HCT116 (cell line): ENCODE measurements at regions not wholly inside any gene's neighbourhood (a gene's known extent, or its start where the extent isn't known, plus 50 kb on each side); places are given as distances from the start of the nearest gene placed in this dataset.

ENCODE experiments used
- ATAC-seq: fragments of 200-7000 bp; cut with Tn5 transposase; 2 replicates; pipeline ENCODE4 v1.9.1; 2020; ENCODE audit warnings: mild to moderate bottlenecking, moderate library complexity
- BruUV-seq: library from RNA; stranded (reverse); fragments of 400-500 nt; replicated peaks from 2 replicates; lab custom pipeline; 2021; lab: Mats Ljungman, UMichigan
- CTCF ChIA-PET: fragments of 300-600 bp; sonication (Branson Sonifier 250); formaldehyde crosslinking; loops from one replicate; lab custom pipeline; 2021; ENCODE audit warnings: antibody characterized with exemption; lab: Charles Lee
- POLR2A ChIA-PET: fragments of 300-600, 350-600 bp; sonication (Branson Sonifier 250); formaldehyde crosslinking; loops from one replicate; lab custom pipeline; 2021; ENCODE audit warnings: antibody characterized with exemption; lab: Charles Lee
- RAD21 ChIA-PET, 2 experiments: fragments of 300-600 bp; sonication (Branson Sonifier 250); formaldehyde crosslinking; loops; one replicate each; lab custom pipeline; 2023; ENCODE audit warnings: low total read pairs in 2 of 2; ENCODE audit not compliant: uncharacterized antibody in 2 of 2, unreplicated experiment in 2 of 2, low non-redundant PET in 1 of 2; lab: Charles Lee
- DNase-seq: peaks from one replicate; pipeline ENCODE4 v3.0.0-alpha.2; 2010; ENCODE audit warnings: low read depth, low spot score
- H2AFZ ChIP-seq: fragments of 200-600 bp; shearing (Covaris generic), sonication (generic); 2 replicates; pipeline ENCODE4 v1.6.1; 2017; ENCODE audit warnings: low read depth, mixed run types, mixed read lengths, antibody characterized with exemption, low read length; ENCODE audit not compliant: poor library complexity, severe bottlenecking
- H3K27ac ChIP-seq: 2 replicates; pipeline ENCODE4 v1.5.1; 2012; ENCODE audit warnings: low read depth, low read length
- H3K27me3 ChIP-seq: fragments of 200-600 bp; sonication (generic); 2 replicates; pipeline ENCODE4 v1.6.1; 2016; ENCODE audit warnings: mixed run types, low read length, mixed read lengths; ENCODE audit not compliant: insufficient read depth
- H3K36me3 ChIP-seq, 2 experiments: fragments of 200-500 bp in 1 of 2; fragments of 200-600 bp in 1 of 2; sonication (Bioruptor generic) in 1 of 2; sonication (generic) in 1 of 2; 2 replicates each; pipeline versions ENCODE4 v1.5.1 to v1.6.1; 2014 to 2016; ENCODE audit warnings: low read length in 2 of 2, inconsistent platforms in 1 of 2, mixed read lengths in 1 of 2, mixed run types in 1 of 2; ENCODE audit not compliant: insufficient read depth in 2 of 2, control insufficient read depth in 1 of 2
- H3K4me1 ChIP-seq, 2 experiments: fragments of 200-600 bp in 1 of 2; sonication (generic) in 1 of 2; 2 replicates each; pipeline versions ENCODE4 v1.5.1 to v1.6.1; 2012 to 2017; ENCODE audit warnings: low read length in 2 of 2, inconsistent platforms in 1 of 2, mild to moderate bottlenecking in 1 of 2, mixed read lengths in 1 of 2, mixed run types in 1 of 2, moderate library complexity in 1 of 2; ENCODE audit not compliant: insufficient read depth in 2 of 2, control insufficient read depth in 1 of 2
- H3K4me2 ChIP-seq: fragments of 200-600 bp; sonication (generic); 2 replicates; pipeline ENCODE4 v1.6.1; 2017; ENCODE audit warnings: mixed run types, low read length, mixed read lengths
- H3K4me3 ChIP-seq, 2 experiments: fragments of 200-600 bp in 1 of 2; sonication (generic) in 1 of 2; replicated peaks in 1 of 2; 2 replicates each; pipeline ENCODE4 v1.5.1; 2011 to 2016; ENCODE audit warnings: low read length in 2 of 2, control low read depth in 1 of 2, low read depth in 1 of 2, mild to moderate bottlenecking in 1 of 2, mixed read lengths in 1 of 2, mixed run types in 1 of 2
- H3K79me2 ChIP-seq: fragments of 200-600 bp; sonication (generic); 2 replicates; pipeline ENCODE4 v1.6.1; 2017; ENCODE audit warnings: mild to moderate bottlenecking, mixed run types, low read length, moderate library complexity, mixed read lengths; ENCODE audit not compliant: insufficient read depth
- H3K9ac ChIP-seq: fragments of 200-600 bp; sonication (generic); 2 replicates; pipeline ENCODE4 v1.6.1; 2016; ENCODE audit warnings: low read length, mixed read lengths
- H3K9me2 ChIP-seq: fragments of 200-600 bp; sonication (generic), shearing (Covaris generic); 2 replicates; pipeline ENCODE4 v1.6.1; 2017; ENCODE audit warnings: mixed run types, mild to moderate bottlenecking, moderate library complexity; ENCODE audit not compliant: insufficient read depth
- H3K9me3 ChIP-seq, 2 experiments: fragments of 200-500 bp in 1 of 2; fragments of 200-600 bp in 1 of 2; sonication (Bioruptor generic) in 1 of 2; sonication (generic) in 1 of 2; 2 replicates each; pipeline ENCODE4 v1.6.1; 2014 to 2017; ENCODE audit warnings: low read length in 2 of 2, mixed read lengths in 2 of 2, inconsistent platforms in 1 of 2, low read depth in 1 of 2, mild to moderate bottlenecking in 1 of 2, mixed run types in 1 of 2, moderate library complexity in 1 of 2; ENCODE audit not compliant: control insufficient read depth in 1 of 2, insufficient read depth in 1 of 2
- H4K20me1 ChIP-seq: fragments of 200-600 bp; sonication (generic), shearing (Covaris generic); 2 replicates; pipeline ENCODE4 v1.6.1; 2017; ENCODE audit warnings: mixed run types, mild to moderate bottlenecking, moderate library complexity; ENCODE audit not compliant: insufficient read depth
- CEBPB ChIP-seq: IDR thresholded peaks from 2 replicates; pipeline ENCODE4 v1.6.1; 2012; ENCODE audit warnings: low read depth
- EGR1 ChIP-seq: IDR thresholded peaks from 2 replicates; pipeline ENCODE4 v1.6.1; 2012; ENCODE audit warnings: low read depth
- ELF1 ChIP-seq: IDR thresholded peaks from 2 replicates; pipeline ENCODE4 v1.6.1; 2012; ENCODE audit warnings: low read depth, borderline replicate concordance
- JUND ChIP-seq: IDR thresholded peaks from 2 replicates; pipeline ENCODE4 v1.6.1; 2012
- POLR2A ChIP-seq: IDR thresholded peaks from 2 replicates; pipeline ENCODE4 v1.7.0; 2011; ENCODE audit warnings: borderline replicate concordance; ENCODE audit not compliant: insufficient read depth, insufficient read length; ENCODE audit errors: extremely low read depth
- RAD21 ChIP-seq: IDR thresholded peaks from 2 replicates; pipeline ENCODE4 v1.6.1; 2012; ENCODE audit warnings: low read depth, mild to moderate bottlenecking
- SRF ChIP-seq: IDR thresholded peaks from 2 replicates; pipeline ENCODE4 v1.6.1; 2012; ENCODE audit warnings: low read depth
- ZFX ChIP-seq: fragments of 450-650 bp; IDR thresholded peaks from 2 replicates; pipeline ENCODE4 v1.6.1; 2017
- intact Hi-C: fragments of 100-400 bp; cut with micrococcal nuclease; formaldehyde crosslinking; loops from 2 replicates; pipeline ENCODE4 v1.10.0; 2022
- TF ChIP-seq, protein P1 (sequence below): IDR thresholded peaks from 2 replicates; pipeline ENCODE4 v1.6.1; 2012
- TF ChIP-seq, protein P2 (sequence below), 3 experiments: fragments of 200-600 bp in 1 of 3; sonication (generic) in 1 of 3; IDR thresholded peaks in 2 of 3; conservative IDR thresholded peaks in 1 of 3; 2 replicates each; pipeline ENCODE4 v1.5.1; 2012 to 2017; ENCODE audit warnings: low read depth in 2 of 3, low read length in 2 of 3, antibody characterized with exemption in 1 of 3, borderline replicate concordance in 1 of 3, control low read depth in 1 of 3, mild to moderate bottlenecking in 1 of 3, mixed read lengths in 1 of 3, mixed run types in 1 of 3, moderate library complexity in 1 of 3; ENCODE audit not compliant: insufficient read depth in 1 of 3

GRCh38 chr19:28596561-28597071 lies 616.3 kb downstream of the UQCRFS1 start:
- CTCF ChIA-PET, result no interaction called here
- no TSS peak for BruUV-seq
- intact Hi-C loops, result no loop called here

More at GRCh38 chr19:28596561-28597071, 616.3 kb downstream of the UQCRFS1 start:
- Histone ChIP-seq H3K36me3 (no peaks in the 10 kb centered on the region), H3K9me2 (no peaks in the 10 kb centered on the region), H3K9me3 (peaks cover 14 to 47% of the 10 kb centered on the region in 2 experiments; a peak in 2 of 4 replicates), H2AFZ (no peak overlapping the region), H3K9ac (no peak overlapping the region)
- TF ChIP-seq EGR1 (no peak), SRF (no peak), RAD21 (no peak), ELF1 (no peak), ZFX (no peak), JUND (no peak), POLR2A (no peak), CEBPB (no peak)
- TF ChIP-seq, protein P1, sequence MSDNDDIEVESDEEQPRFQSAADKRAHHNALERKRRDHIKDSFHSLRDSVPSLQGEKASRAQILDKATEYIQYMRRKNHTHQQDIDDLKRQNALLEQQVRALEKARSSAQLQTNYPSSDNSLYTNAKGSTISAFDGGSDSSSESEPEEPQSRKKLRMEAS, result no peak
- TF ChIP-seq, protein P2, sequence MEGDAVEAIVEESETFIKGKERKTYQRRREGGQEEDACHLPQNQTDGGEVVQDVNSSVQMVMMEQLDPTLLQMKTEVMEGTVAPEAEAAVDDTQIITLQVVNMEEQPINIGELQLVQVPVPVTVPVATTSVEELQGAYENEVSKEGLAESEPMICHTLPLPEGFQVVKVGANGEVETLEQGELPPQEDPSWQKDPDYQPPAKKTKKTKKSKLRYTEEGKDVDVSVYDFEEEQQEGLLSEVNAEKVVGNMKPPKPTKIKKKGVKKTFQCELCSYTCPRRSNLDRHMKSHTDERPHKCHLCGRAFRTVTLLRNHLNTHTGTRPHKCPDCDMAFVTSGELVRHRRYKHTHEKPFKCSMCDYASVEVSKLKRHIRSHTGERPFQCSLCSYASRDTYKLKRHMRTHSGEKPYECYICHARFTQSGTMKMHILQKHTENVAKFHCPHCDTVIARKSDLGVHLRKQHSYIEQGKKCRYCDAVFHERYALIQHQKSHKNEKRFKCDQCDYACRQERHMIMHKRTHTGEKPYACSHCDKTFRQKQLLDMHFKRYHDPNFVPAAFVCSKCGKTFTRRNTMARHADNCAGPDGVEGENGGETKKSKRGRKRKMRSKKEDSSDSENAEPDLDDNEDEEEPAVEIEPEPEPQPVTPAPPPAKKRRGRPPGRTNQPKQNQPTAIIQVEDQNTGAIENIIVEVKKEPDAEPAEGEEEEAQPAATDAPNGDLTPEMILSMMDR (IDR thresholded peaks at IDR 0.05 in 2 of 3, conservative IDR thresholded peaks at IDR 0.05 in 1 of 3; ENCODE audit: borderline replicate concordance in 1 of 3, insufficient read depth in 1 of 3, low read depth in 2 of 3, low read length in 2 of 3), result no peak
- TF ChIP-seq, all 23 proteins: peak for 0
- Histone ChIP-seq H3K27ac (no peak overlapping the region), H4K20me1 (no peaks in the 10 kb centered on the region), H3K4me1 (no peaks in the 10 kb centered on the region), H3K4me3 (no peak overlapping the region), H3K79me2 (no peaks in the 10 kb centered on the region), H3K27me3 (no peaks in the 10 kb centered on the region), H3K4me2 (no peak overlapping the region)
- POLR2A ChIA-PET, result no interaction called here
- no peak for ATAC-seq
- RAD21 ChIA-PET, result no interaction called here
- no peak for DNase-seq
